GM23338 (cell line): ENCODE measurements at regions not wholly inside any gene's neighbourhood (a gene's known extent, or its start where the extent isn't known, plus 50 kb on each side); places are given as distances from the start of the nearest gene placed in this dataset.

Experiments used
- ATAC-seq: fragments of 200-7000 bp; cut with Tn5 transposase; 3 replicates; pipeline ENCODE4 v1.9.1; 2020
- DNase-seq: peaks from one replicate; pipeline ENCODE4 v3.0.0-alpha.2; 2015; ENCODE audit warnings: low spot score
- H2AFZ ChIP-seq: fragments of 200-600 bp; sonication (generic); 2 replicates; pipeline ENCODE4 v1.8.0; 2016; ENCODE audit warnings: antibody characterized with exemption, mild to moderate bottlenecking, moderate library complexity
- H3F3A ChIP-seq: fragments of 200-600 bp; sonication (generic); replicated peaks from 2 replicates; pipeline ENCODE4 v1.8.0; 2017; ENCODE audit warnings: antibody characterized with exemption, mixed run types, low read depth
- H3K27ac ChIP-seq: fragments of 200-600 bp; sonication (generic); 2 replicates; pipeline ENCODE4 v1.6.1; 2016; ENCODE audit warnings: low read depth
- H3K27me3 ChIP-seq: fragments of 200-600 bp; sonication (generic); 2 replicates; pipeline ENCODE4 v1.8.0; 2016; ENCODE audit warnings: mild to moderate bottlenecking, mixed run types, moderate library complexity; ENCODE audit not compliant: insufficient read depth
- H3K36me3 ChIP-seq: fragments of 200-600 bp; sonication (generic); 2 replicates; pipeline ENCODE4 v1.8.0; 2016; ENCODE audit warnings: mild to moderate bottlenecking; ENCODE audit not compliant: insufficient read depth
- H3K4me1 ChIP-seq: fragments of 200-600 bp; sonication (generic); 2 replicates; pipeline ENCODE4 v1.8.0; 2016; ENCODE audit warnings: mild to moderate bottlenecking, moderate library complexity; ENCODE audit not compliant: insufficient read depth
- H3K4me2 ChIP-seq: fragments of 200-600 bp; sonication (generic); 2 replicates; pipeline ENCODE4 v1.7.1; 2017; ENCODE audit warnings: mixed run types
- H3K4me3 ChIP-seq: fragments of 200-600 bp; sonication (generic); 2 replicates; pipeline ENCODE4 v1.6.1; 2016; ENCODE audit warnings: mixed run types
- H3K79me2 ChIP-seq: fragments of 200-600 bp; sonication (generic); replicated peaks from 2 replicates; pipeline ENCODE4 v1.8.0; 2017; ENCODE audit warnings: mild to moderate bottlenecking; ENCODE audit not compliant: insufficient read depth
- H3K9me2 ChIP-seq: fragments of 200-600 bp; sonication (generic); 2 replicates; pipeline ENCODE4 v1.8.0; 2017; ENCODE audit not compliant: insufficient read depth
- H4K20me1 ChIP-seq: fragments of 200-600 bp; sonication (generic); replicated peaks from 2 replicates; pipeline ENCODE4 v1.8.0; 2017; ENCODE audit warnings: mild to moderate bottlenecking; ENCODE audit not compliant: insufficient read depth
- H3K27ac Mint-ChIP-seq: 2 replicates; pipeline ENCODE4 v1.8.0; 2020; ENCODE audit warnings: inconsistent platforms, mild to moderate bottlenecking, moderate library complexity, mixed read lengths
- H3K27me3 Mint-ChIP-seq: 3 replicates; pipeline ENCODE4 v1.8.0; 2022; ENCODE audit warnings: low read depth, mild to moderate bottlenecking, moderate library complexity, mixed read lengths, inconsistent platforms; ENCODE audit not compliant: insufficient read depth, poor library complexity
- H3K36me3 Mint-ChIP-seq: 3 replicates; pipeline ENCODE4 v1.8.0; 2021; ENCODE audit warnings: low read depth, mild to moderate bottlenecking, inconsistent platforms, moderate library complexity, mixed read lengths
- H3K4me1 Mint-ChIP-seq: 3 replicates; pipeline ENCODE4 v1.8.0; 2020; ENCODE audit warnings: mild to moderate bottlenecking, inconsistent platforms, mixed read lengths
- H3K4me3 Mint-ChIP-seq: 3 replicates; pipeline ENCODE4 v1.8.0; 2021; ENCODE audit warnings: moderate library complexity, mild to moderate bottlenecking, inconsistent platforms, mixed read lengths
- H3K9me3 Mint-ChIP-seq: 3 replicates; pipeline ENCODE4 v1.8.0; 2020; ENCODE audit warnings: moderate library complexity, mild to moderate bottlenecking, inconsistent platforms, mixed read lengths
- CREB1 ChIP-seq: fragments of 250-450 bp; sonication (Bioruptor Pico); IDR thresholded peaks from 2 replicates; pipeline ENCODE4 v1.5.0; 2020; ENCODE audit warnings: low read depth, mild to moderate bottlenecking, moderate library complexity
- ETS1 ChIP-seq: IDR thresholded peaks from 2 replicates; pipeline ENCODE4 v1.6.1; 2016; ENCODE audit warnings: antibody characterized with exemption
- EZH2 ChIP-seq: fragments of 200-600 bp; sonication (generic); IDR thresholded peaks from one replicate; pipeline ENCODE4 v1.8.0; 2017; ENCODE audit warnings: antibody characterized with exemption, mild to moderate bottlenecking, low read depth; ENCODE audit not compliant: unreplicated experiment
- EZH2phosphoT487 ChIP-seq: fragments of 200-600 bp; sonication (generic); IDR thresholded peaks from one replicate; pipeline ENCODE4 v1.8.1; 2018; ENCODE audit warnings: antibody characterized with exemption; ENCODE audit not compliant: unreplicated experiment
- NANOG ChIP-seq: IDR thresholded peaks from 2 replicates; pipeline ENCODE4 v1.6.1; 2016; ENCODE audit warnings: antibody characterized with exemption, borderline replicate concordance
- POLR2AphosphoS5 ChIP-seq: IDR thresholded peaks from 2 replicates; pipeline ENCODE4 v1.6.1; 2016; ENCODE audit warnings: antibody characterized with exemption, low read depth
- ZNF462 ChIP-seq: fragments of 250-450 bp; sonication (Bioruptor Pico); IDR thresholded peaks from 2 replicates; pipeline ENCODE4 v1.5.0; 2020; ENCODE audit warnings: mild to moderate bottlenecking, moderate library complexity

GRCh38 chr1:71210718-71211117, 129.9 kb upstream of the ZRANB2 start:
- no peaks in the 10 kb centered on the region for H3K36me3 Mint-ChIP-seq
- H3K36me3 ChIP-seq, result no peaks in the 10 kb centered on the region
- no peaks in the 10 kb centered on the region for H3F3A ChIP-seq
- no peaks in the 10 kb centered on the region for H3K4me1 ChIP-seq
- no peak for DNase-seq
- no peaks in the 10 kb centered on the region for H3K79me2 ChIP-seq
- TF ChIP-seq EZH2, result no peak
- no peak for TF ChIP-seq CREB1 (CRISPR knock-in tag)
- no peak for TF ChIP-seq EZH2phosphoT487
- no peak for TF ChIP-seq NANOG
- no peak for TF ChIP-seq ZNF462 (CRISPR knock-in tag)
- H2AFZ ChIP-seq, result no peak overlapping the region
- H3K4me2 ChIP-seq, result no peak overlapping the region
- H4K20me1 ChIP-seq, result no peaks in the 10 kb centered on the region
- no peak overlapping the region for H3K27ac ChIP-seq
- ATAC-seq, result no peak
- no peak overlapping the region for H3K4me3 Mint-ChIP-seq
- H3K9me3 Mint-ChIP-seq, result no peaks in the 10 kb centered on the region
- H3K27me3 Mint-ChIP-seq, result no peaks in the 10 kb centered on the region
- no peak overlapping the region for H3K27ac Mint-ChIP-seq
- no peaks in the 10 kb centered on the region for H3K27me3 ChIP-seq
- no peaks in the 10 kb centered on the region for H3K9me2 ChIP-seq
- H3K4me3 ChIP-seq, result no peak overlapping the region
- H3K4me1 Mint-ChIP-seq, result no peaks in the 10 kb centered on the region

GRCh38 chr1:71203241-71203640, 122.4 kb upstream of the ZRANB2 start:
- ATAC-seq (no peak), DNase-seq (no peak)
- no peak overlapping the region for H3K4me3 ChIP-seq
- H3K79me2 ChIP-seq, result no peaks in the 10 kb centered on the region
- H3K4me1 ChIP-seq, result no peaks in the 10 kb centered on the region
- no peak overlapping the region for H3K27ac Mint-ChIP-seq
- H3K4me3 Mint-ChIP-seq, result no peak overlapping the region
- H3K4me2 ChIP-seq, result no peak overlapping the region
- no peaks in the 10 kb centered on the region for H3K27me3 ChIP-seq
- no peaks in the 10 kb centered on the region for H3K9me2 ChIP-seq
- H3K27me3 Mint-ChIP-seq, result no peaks in the 10 kb centered on the region
- H3K27ac ChIP-seq, result no peak overlapping the region
- no peaks in the 10 kb centered on the region for H3F3A ChIP-seq
- no peaks in the 10 kb centered on the region for H4K20me1 ChIP-seq
- H3K9me3 Mint-ChIP-seq, result no peaks in the 10 kb centered on the region
- TF ChIP-seq EZH2phosphoT487, result no peak
- TF ChIP-seq ETS1, result no peak
- no peak for TF ChIP-seq POLR2AphosphoS5
- TF ChIP-seq EZH2, result no peak
- no peaks in the 10 kb centered on the region for H3K4me1 Mint-ChIP-seq
- H2AFZ ChIP-seq, result no peak overlapping the region
- no peaks in the 10 kb centered on the region for H3K36me3 ChIP-seq
- H3K36me3 Mint-ChIP-seq, result no peaks in the 10 kb centered on the region
